Ecto neural progenitor cell (in vitro differentiated cells): ENCODE measurements at regions not wholly inside any gene's neighbourhood (a gene's known extent, or its start where the extent isn't known, plus 50 kb on each side); places are given as distances from the start of the nearest gene placed in this dataset.
"Not testable (repeated sequence)": the region's sequence is repeated elsewhere in the genome, so short reads cannot be mapped to it uniquely, and the experiment has no call there.

Source experiments
- DNase-seq: peaks from one replicate; pipeline ENCODE4 v3.0.0-alpha.2; 2018; ENCODE audit warnings: low spot score

DNA sequence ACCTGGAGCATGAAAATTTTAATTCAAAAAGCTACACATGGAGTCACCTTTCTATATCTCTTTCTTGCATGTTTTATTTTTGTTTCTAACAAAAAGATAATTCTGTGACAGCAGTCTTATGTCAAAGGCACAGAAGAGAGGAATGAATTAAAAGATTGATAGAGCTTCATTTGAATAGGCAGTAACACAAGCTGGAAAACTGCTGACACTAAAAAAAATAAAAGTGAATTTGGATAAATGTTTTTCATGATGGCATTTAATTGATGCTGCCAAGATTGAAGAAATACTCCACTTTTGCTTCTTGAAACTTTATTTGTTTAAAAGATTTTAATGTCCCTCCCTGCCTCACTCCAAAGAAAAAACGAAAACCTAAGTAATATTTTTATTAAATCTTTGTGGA, 887.4 kb downstream of the PLA2G4A start:
- DNase-seq, result no peak

GRCh38 chr1:187718527-187718926, 889.8 kb downstream of the PLA2G4A start:
- DNase-seq, result no peak

- no peak for DNase-seq
Measured at GRCh38 chr1:187721216-187721615, 892.5 kb downstream of the PLA2G4A start.

GRCh38 chr1:187725216-187725615, 896.5 kb downstream of the PLA2G4A start:
- DNase-seq, result no peak

DNA sequence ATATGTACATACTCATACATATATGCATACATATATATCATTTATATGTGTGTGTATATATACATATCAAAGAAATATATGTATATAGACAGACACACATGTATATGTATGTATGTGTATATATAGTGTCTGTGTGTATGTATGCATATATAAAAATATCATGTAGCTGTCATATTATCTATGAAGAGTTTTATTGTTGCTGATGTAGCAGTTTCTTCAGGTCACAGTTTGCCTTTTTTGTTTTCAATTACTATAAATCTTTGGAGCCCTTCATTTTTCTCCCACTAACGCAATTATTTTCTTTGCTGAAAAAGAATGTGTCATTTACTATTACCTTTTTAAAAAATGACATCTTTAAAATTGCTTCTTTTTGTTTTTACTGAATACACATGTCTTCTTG, 904.5 kb downstream of the PLA2G4A start:
- DNase-seq, result no peak

- DNase-seq, result no peak
Measured at GRCh38 chr1:187734427-187734826, 905.7 kb downstream of the PLA2G4A start.

GRCh38 chr1:187744665-187745064, 915.9 kb downstream of the PLA2G4A start:
- DNase-seq, result no peak

GRCh38 chr1:187755536-187755935, 926.8 kb downstream of the PLA2G4A start:
- no peak for DNase-seq

DNA sequence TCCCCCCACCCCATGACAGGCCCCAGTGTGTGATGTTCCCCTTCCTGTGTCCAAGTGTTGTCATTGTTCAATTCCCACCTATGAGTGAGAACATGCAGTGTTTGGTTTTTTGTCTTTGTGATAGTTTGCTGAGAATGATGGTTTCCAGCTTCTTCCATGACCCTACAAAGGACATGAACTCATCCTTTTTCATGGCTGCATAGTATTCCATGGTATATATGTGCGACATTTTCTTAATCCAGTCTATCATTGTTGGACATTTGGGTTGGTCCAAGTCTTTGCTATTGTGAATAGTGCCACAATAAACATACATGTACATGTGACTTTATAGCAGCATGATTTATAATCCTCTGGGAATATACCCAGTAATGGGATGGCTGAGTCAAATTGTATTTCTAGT, 927.9 kb downstream of the PLA2G4A start:
- DNase-seq, result not testable (repeated sequence)

DNA sequence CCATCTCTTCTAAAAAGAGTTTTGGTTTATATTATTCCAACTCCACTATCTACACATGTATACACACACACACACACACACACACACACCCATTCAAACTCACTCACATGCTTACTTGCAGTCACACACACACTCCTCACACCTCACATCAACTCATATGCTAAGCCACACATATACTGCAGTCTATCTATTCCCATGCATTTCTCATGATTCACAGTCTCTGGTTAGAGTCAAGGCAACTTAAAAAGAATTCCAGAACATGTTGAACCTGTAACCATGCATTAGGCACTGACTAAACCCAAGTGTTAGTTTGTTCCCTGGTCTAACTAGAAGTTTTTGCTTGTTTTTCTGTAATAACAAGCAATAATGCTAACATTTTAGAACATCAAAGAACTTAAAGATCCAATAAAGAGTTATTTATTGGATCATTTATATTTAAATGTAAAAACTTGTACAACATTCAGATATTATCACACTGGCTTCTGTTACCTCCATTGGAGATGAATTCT, 931.1 kb downstream of the PLA2G4A start:
- no peak for DNase-seq

DNA sequence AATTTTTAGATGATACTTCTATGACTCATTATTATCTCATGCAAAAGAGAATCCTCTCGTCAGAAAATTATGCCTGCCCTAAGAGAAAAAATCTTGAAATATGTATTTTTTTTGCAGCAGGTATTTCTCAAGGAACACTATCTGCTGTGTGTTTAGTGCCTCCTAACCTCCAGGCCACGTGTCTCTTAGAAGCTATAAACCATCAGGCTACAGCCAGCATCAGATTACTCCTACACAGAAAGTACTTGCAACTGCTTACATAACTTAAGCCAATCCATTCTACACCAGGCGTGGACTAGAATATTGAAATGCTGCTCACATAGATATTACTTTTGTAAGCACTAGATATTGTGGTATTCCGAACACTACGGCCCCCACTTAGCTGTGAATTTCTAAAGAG, 933.4 kb downstream of the PLA2G4A start:
- DNase-seq, result no peak

DNA sequence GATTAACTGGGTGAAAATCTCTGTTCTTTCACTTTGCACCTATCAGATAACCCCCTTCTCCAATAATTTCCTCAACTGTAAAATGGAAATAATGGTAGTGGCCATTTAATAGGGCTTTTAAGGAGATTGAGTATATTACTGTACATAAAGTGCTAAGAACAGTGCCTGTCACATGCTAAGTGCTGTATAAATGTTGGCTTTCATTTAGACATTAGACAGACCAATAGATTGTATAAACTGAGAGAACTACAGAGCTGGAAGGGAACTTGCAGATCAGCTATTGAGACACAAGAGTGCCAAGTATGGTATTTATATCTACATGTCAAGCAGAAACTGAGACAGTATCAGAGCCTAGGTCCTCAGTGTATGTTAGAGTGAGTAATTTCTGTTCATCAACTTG, 934.7 kb downstream of the PLA2G4A start:
- DNase-seq, result no peak

- no peak for DNase-seq
Measured at GRCh38 chr1:187763976-187764375, 935.2 kb downstream of the PLA2G4A start.

DNA sequence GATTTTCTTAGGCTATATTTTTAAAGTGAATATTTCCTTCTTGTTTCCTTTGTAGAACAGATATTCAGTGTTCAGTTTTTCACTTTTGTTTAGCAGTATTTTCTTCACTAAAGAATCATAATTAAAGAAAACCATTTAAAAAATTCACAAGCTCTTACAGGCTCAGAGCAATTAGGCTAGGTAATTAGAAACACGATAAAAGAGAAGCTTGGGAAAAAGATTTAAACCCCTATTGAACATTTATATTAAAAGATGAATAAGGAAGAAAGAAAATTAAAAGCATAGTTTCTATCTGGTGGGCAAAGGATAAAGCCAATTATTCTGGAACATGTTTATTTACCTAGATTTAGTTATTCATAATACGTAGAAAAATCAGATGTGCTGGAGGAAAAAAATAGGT, 942.6 kb downstream of the PLA2G4A start:
- no peak for DNase-seq

DNA sequence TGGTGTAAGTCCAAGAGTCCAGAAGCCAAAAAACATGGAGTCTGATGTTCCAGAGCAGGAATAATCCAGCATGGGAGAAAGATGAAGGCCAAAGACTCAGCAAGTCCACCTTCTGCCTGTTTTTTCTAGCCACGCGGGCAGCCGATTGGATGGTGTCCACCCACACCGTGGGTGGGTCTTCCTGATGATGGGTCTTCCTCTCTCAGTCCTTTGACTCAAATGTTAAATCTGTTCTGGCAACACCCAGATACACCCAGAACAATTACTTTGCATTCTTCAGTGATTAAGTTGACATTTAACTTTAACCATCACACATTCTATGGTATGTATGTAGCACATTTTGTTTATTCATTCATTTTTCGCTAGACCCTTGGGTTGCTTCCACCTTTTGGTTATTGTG, 944.4 kb downstream of the PLA2G4A start:
- no peak for DNase-seq

DNA sequence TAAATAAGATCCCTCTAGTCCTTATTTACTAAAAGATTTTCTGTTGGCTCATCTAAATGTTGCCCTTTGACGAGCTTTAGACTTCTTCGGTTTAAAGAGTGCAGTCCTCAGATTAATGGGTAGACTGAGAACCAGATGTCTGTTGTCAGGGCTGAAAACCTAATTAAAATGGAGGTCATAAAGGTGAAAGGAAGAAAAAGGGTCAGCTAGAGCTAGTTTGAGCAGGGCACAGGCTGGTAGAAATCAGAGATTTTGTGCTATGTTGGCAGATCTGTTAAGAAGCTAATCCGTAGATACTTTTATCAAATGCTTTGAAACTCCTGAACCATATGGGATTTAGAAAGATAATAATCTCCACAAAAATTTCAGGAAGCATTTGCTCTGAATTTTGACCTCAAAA, 959.0 kb downstream of the PLA2G4A start:
- DNase-seq, result no peak

DNA sequence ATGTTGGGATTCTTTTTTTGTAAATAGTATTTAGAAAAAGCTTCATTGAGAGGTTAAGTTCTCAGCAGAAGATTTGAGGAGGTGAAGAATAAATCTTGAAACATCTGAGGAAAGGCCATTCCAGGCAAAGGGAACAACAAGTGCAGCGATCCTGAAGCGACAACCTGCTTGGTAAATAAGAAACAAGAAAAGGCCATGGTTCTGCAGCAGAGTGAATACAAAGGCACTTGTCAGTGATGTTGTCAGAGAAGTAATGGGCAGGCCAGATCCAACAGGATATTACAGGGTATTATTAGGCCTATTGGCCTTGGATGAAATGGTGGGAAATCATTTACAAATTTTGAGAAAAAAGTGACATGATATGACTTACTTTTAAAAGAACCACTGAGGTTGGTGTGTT, 960.0 kb downstream of the PLA2G4A start:
- DNase-seq, result no peak

GRCh38 chr1:187790724-187791123, 962.0 kb downstream of the PLA2G4A start:
- no peak for DNase-seq

GRCh38 chr1:187794561-187794960, 965.8 kb downstream of the PLA2G4A start:
- DNase-seq, result no peak

DNA sequence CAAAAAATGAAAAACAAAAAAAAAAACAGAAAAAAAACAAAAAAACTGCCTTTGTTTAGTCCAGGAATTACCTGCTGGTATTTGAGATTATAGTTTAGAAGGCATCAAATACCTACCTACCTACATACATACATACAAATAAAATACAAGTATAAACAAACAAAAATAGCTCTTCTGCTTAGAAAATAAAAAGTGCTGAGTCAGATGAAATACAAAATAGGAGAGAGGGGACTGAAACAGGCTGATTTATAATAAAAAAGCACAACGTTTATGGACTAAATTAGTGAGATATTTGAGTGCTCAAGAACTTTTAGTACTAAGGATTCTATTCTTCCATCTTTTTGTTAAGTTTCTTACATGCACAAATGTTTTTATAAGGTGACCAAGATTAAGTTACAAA, 980.8 kb downstream of the PLA2G4A start:
- DNase-seq, result no peak

GRCh38 chr1:187816646-187817045, 987.9 kb downstream of the PLA2G4A start:
- DNase-seq, result no peak

DNA sequence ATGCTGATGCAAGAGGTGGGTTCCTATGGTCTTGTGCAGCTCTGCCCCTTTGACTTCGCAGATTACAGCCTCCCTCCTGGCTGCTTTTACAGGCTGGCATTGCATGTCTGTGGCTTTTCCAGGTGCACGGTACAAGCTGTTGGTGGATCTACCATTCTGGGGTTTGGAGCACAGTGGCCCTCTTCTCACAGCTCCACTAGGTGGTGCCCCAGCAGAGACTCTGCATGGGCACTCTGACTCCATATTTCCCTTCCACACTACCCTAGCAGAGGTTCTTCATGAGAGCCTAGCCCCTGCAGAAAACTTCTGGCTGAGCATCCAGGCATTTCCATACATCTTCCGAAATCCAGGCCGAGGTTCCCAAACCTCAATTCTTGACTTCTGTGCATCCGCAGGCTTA, 989.0 kb downstream of the PLA2G4A start:
- no peak for DNase-seq

GRCh38 chr1:187819086-187819485, 990.3 kb downstream of the PLA2G4A start:
- DNase-seq, result no peak

- DNase-seq, result no peak
Measured at GRCh38 chr1:187836557-187836956, 1007.8 kb downstream of the PLA2G4A start.

GRCh38 chr1:187837787-187838186, 1009.0 kb downstream of the PLA2G4A start:
- no peak for DNase-seq
